Nephron progenitor cell (in vitro differentiated cells): ENCODE measurements at regions not wholly inside any gene's neighbourhood (a gene's known extent, or its start where the extent isn't known, plus 50 kb on each side); places are given as distances from the start of the nearest gene placed in this dataset.

Experiments used
- DNase-seq: peaks from one replicate; pipeline ENCODE4 v3.0.0; 2021
- H3K27ac Mint-ChIP-seq: 2 replicates; pipeline ENCODE4 v1.8.0; 2021; ENCODE audit warnings: mild to moderate bottlenecking, moderate library complexity, mixed read lengths
- H3K27me3 Mint-ChIP-seq: 2 replicates; pipeline ENCODE4 v1.8.0; 2021; ENCODE audit warnings: mild to moderate bottlenecking, low read depth, mixed read lengths; ENCODE audit not compliant: poor library complexity
- H3K36me3 Mint-ChIP-seq: 2 replicates; pipeline ENCODE4 v1.8.0; 2021; ENCODE audit warnings: low read depth, mixed read lengths
- H3K4me1 Mint-ChIP-seq: 2 replicates; pipeline ENCODE4 v1.8.0; 2021; ENCODE audit warnings: mixed read lengths
- H3K4me3 Mint-ChIP-seq: 2 replicates; pipeline ENCODE4 v1.8.0; 2021; ENCODE audit warnings: mild to moderate bottlenecking, moderate library complexity, mixed read lengths
- H3K9me3 Mint-ChIP-seq: 2 replicates; pipeline ENCODE4 v1.8.0; 2021; ENCODE audit warnings: mild to moderate bottlenecking, moderate library complexity, mixed read lengths
- TF ChIP-seq, protein P1 (sequence below): fragments of 200-600 bp; sonication (generic); IDR thresholded peaks from 2 replicates; pipeline ENCODE4 v1.5.0; 2021; ENCODE audit warnings: antibody characterized with exemption

DNA sequence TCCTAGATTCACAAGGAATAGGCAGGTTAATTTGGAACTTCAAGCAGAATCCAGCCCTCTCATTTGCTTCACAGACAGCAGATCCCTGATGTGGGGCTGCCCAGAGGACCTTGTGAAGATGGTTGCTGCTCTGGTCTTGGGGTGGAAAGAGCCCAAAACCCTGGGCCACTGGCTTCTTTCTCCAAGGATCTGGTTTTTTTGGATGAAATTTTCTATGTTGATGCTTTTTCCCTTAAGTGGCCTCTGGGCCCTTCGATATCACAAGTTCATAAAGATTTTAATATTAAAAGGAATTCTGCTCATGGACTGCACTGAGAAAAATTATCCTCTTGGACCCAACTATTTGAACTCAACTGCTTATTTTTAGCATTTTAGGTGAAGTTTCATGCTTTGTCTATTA lies 421.1 kb downstream of the KLF5 start:
- Mint-ChIP-seq H3K27ac (no peak overlapping the region), H3K4me1 (no peaks in the 10 kb centered on the region), H3K36me3 (no peaks in the 10 kb centered on the region), H3K9me3 (no peaks in the 10 kb centered on the region), H3K4me3 (no peak overlapping the region), H3K27me3 (peaks cover 8% of the 10 kb centered on the region)
- no peak for DNase-seq
- TF ChIP-seq, protein P1, sequence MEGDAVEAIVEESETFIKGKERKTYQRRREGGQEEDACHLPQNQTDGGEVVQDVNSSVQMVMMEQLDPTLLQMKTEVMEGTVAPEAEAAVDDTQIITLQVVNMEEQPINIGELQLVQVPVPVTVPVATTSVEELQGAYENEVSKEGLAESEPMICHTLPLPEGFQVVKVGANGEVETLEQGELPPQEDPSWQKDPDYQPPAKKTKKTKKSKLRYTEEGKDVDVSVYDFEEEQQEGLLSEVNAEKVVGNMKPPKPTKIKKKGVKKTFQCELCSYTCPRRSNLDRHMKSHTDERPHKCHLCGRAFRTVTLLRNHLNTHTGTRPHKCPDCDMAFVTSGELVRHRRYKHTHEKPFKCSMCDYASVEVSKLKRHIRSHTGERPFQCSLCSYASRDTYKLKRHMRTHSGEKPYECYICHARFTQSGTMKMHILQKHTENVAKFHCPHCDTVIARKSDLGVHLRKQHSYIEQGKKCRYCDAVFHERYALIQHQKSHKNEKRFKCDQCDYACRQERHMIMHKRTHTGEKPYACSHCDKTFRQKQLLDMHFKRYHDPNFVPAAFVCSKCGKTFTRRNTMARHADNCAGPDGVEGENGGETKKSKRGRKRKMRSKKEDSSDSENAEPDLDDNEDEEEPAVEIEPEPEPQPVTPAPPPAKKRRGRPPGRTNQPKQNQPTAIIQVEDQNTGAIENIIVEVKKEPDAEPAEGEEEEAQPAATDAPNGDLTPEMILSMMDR: no peak

DNA sequence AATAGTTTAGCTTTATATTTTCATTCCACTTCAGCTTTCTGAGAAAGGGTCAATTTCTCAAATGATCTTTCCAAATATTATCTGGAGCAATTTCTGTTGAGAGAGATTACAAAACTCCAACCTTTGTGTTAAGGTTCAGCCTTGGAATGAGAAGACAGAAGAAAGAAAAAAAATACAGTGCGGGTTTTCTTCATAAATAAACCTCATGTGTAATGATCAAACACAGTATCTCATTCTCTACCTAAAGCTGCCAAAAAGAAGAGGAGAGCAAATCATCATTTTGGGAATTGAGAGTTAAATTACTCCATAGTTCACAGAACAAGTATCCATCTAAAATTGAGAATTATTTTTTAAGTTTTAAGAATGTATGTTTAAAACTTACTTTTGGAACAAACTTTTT lies 420.5 kb downstream of the KLF5 start:
- no peak for DNase-seq
- no peaks in the 10 kb centered on the region for H3K4me1 Mint-ChIP-seq
- TF ChIP-seq, protein P1: no peak
- H3K27ac Mint-ChIP-seq: no peak overlapping the region
- no peaks in the 10 kb centered on the region for H3K36me3 Mint-ChIP-seq
- H3K27me3 Mint-ChIP-seq: peaks cover 8% of the 10 kb centered on the region
- no peak overlapping the region for H3K4me3 Mint-ChIP-seq
- no peaks in the 10 kb centered on the region for H3K9me3 Mint-ChIP-seq

DNA sequence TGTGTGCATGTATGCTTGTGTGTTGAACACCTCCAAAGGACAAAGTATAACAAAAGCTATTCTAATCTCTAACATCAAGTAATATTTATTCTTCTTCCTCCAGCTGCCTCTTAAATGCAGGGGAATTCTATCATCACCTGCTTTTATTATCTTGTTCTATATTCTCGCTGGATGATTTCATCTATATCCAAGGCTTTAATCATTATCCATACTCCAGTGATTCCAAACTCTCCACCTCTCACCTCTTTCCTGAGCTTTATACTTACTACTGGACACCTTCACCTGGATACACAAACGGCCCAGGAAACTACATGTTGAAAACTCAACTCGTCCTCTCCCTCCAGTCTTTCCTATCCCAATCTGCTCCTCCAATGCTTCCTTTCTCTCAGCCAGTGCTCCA lies 418.6 kb downstream of the KLF5 start:
- peaks cover 8% of the 10 kb centered on the region for H3K27me3 Mint-ChIP-seq
- H3K4me1 Mint-ChIP-seq: no peaks in the 10 kb centered on the region
- H3K36me3 Mint-ChIP-seq: no peaks in the 10 kb centered on the region
- DNase-seq: no peak
- H3K9me3 Mint-ChIP-seq: no peaks in the 10 kb centered on the region
- H3K27ac Mint-ChIP-seq: no peak overlapping the region
- no peak overlapping the region for H3K4me3 Mint-ChIP-seq
- TF ChIP-seq, protein P1: no peak

GRCh38 chr13:73473016-73473415 lies 414.2 kb downstream of the KLF5 start:
- Mint-ChIP-seq H3K9me3 (peaks cover 4% of the 10 kb centered on the region), H3K36me3 (no peaks in the 10 kb centered on the region), H3K4me3 (no peak overlapping the region), H3K4me1 (no peaks in the 10 kb centered on the region), H3K27ac (no peak overlapping the region), H3K27me3 (peaks cover 6% of the 10 kb centered on the region)
- TF ChIP-seq, protein P1: no peak
- DNase-seq: no peak

GRCh38 chr13:73467125-73467524 lies 408.3 kb downstream of the KLF5 start:
- Mint-ChIP-seq H3K36me3 (no peaks in the 10 kb centered on the region), H3K4me3 (no peak overlapping the region), H3K4me1 (no peaks in the 10 kb centered on the region), H3K27ac (no peak overlapping the region), H3K27me3 (no peaks in the 10 kb centered on the region), H3K9me3 (peaks cover 4% of the 10 kb centered on the region)
- TF ChIP-seq, protein P1: no peak
- no peak for DNase-seq

GRCh38 chr13:73466561-73466960 lies 407.8 kb downstream of the KLF5 start:
- Mint-ChIP-seq H3K27ac (no peak overlapping the region), H3K27me3 (no peaks in the 10 kb centered on the region), H3K9me3 (peaks cover 4% of the 10 kb centered on the region), H3K4me3 (no peak overlapping the region), H3K36me3 (no peaks in the 10 kb centered on the region), H3K4me1 (no peaks in the 10 kb centered on the region)
- TF ChIP-seq, protein P1: no peak
- DNase-seq: no peak
